Heart left ventricle (tissue), 13 donors: ENCODE measurements at regions not wholly inside any gene's neighbourhood (a gene's known extent, or its start where the extent isn't known, plus 50 kb on each side); places are given as distances from the start of the nearest gene placed in this dataset.

Experiments
- POLR2A ChIP-seq, 2 donors: fragments of 450-650 bp; IDR thresholded peaks; one replicate each; pipeline ENCODE4 v1.6.1; 2017; ENCODE audit warnings: antibody characterized with exemption in 2 of 2, mild to moderate bottlenecking in 2 of 2, moderate library complexity in 2 of 2
- TF ChIP-seq, protein P1 (sequence below), 12 donors: fragments of 200-600 bp; sonication (generic) in 4 of 12; IDR thresholded peaks; one replicate each; pipeline versions ENCODE4 v1.5.0 to v1.8.0; 2018 to 2022; ENCODE audit warnings: antibody characterized with exemption in 12 of 12, mild to moderate bottlenecking in 5 of 12
- donor health status: ischemic (EF 13 %, LVEDD 7.1; RV severe dilation, severe dysfunction).
- donor health status: DM: no; HTN: yes; CAD: no.
- donor health status: DM: no; HTN: no; CAD: no.
- donor health status: ischemic (EF 25% LVEDD 6.9; RV normal size, moderate dysfunction).
- donor health status: ischemic (EF 25% LVEDD 5.7; RV mildly dilated, moderate dysfunction).
- donor health status: ischemic (EF 35%, LVEDD 5.7; RV mildly dilated, moderate dysfunction).
- donor health status: nonischemic (EF 11% LVEDD 7.7; RV severe dilation, severe dysfunction).
- donor health status: DM: yes; HTN: yes; CAD: no.
- donor health status: PGD.
- donor health status: ischemic (EF 29% LVEDD 5.4; RV normal size, mild dysfunction).
- donor health status: nonischemic (EF 23%, LVEDD 6.1; RV moderate dilation, normal function).

DNA sequence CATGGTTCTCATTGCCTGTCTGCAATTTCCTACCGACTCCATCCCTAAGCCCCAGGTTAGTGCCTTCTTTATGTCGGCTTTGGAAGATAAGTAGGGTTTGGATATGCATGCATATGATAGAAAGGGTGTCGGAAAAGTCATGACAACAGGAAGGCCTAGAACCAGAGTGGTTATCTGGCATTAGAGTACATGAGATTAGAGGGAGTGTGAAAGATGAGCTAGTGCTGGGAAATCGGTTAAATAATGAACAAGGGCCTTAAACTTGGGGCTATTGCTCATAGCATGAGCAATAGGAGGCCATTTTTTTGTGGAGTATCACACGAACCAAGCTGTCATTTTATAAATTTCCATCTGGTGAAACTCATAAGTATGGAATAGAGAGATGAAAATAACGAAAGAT is 54.0 kb upstream of the LPP start:
- TF ChIP-seq, protein P1, sequence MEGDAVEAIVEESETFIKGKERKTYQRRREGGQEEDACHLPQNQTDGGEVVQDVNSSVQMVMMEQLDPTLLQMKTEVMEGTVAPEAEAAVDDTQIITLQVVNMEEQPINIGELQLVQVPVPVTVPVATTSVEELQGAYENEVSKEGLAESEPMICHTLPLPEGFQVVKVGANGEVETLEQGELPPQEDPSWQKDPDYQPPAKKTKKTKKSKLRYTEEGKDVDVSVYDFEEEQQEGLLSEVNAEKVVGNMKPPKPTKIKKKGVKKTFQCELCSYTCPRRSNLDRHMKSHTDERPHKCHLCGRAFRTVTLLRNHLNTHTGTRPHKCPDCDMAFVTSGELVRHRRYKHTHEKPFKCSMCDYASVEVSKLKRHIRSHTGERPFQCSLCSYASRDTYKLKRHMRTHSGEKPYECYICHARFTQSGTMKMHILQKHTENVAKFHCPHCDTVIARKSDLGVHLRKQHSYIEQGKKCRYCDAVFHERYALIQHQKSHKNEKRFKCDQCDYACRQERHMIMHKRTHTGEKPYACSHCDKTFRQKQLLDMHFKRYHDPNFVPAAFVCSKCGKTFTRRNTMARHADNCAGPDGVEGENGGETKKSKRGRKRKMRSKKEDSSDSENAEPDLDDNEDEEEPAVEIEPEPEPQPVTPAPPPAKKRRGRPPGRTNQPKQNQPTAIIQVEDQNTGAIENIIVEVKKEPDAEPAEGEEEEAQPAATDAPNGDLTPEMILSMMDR (IDR thresholded peaks at IDR 0.05) = no peak
- no peak for TF ChIP-seq POLR2A (IDR thresholded peaks at IDR 0.05)
